HG02798 (cell line): ENCODE measurements at regions not wholly inside any gene's neighbourhood (a gene's known extent, or its start where the extent isn't known, plus 50 kb on each side); places are given as distances from the start of the nearest gene placed in this dataset.
A peak's percentile ranks its signal among the peaks of the same experiment; 100 is the strongest.
"Not testable (repeated sequence)": the region's sequence is repeated elsewhere in the genome, so short reads cannot be mapped to it uniquely, and the experiment has no call there.

Source experiments
- ATAC-seq: cut with Tn5 transposase; IDR thresholded peaks from one replicate; pipeline ENCODE4 v1.9.1; 2021; ENCODE audit warnings: mild to moderate bottlenecking; ENCODE audit not compliant: unreplicated experiment, poor library complexity

DNA sequence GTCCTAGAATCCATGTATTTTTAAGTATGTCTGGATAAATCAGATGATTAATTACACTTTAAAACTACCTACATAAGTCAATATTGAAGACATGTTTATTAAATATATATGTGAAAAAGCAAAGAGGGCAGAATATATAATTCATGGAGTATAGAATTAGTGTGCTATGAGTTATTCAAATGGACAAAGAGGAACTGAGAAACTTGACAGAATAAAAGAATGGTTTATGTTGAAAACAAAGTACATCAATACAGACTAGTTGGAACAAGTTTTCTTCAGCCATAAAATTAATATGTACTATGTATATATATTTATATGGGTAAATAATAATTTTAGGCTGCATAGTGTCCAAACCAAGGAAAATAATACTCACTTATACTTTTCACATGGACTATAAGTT, 173.5 kb downstream of the NPFFR2 start:
- peak; percentile 41 for ATAC-seq

DNA sequence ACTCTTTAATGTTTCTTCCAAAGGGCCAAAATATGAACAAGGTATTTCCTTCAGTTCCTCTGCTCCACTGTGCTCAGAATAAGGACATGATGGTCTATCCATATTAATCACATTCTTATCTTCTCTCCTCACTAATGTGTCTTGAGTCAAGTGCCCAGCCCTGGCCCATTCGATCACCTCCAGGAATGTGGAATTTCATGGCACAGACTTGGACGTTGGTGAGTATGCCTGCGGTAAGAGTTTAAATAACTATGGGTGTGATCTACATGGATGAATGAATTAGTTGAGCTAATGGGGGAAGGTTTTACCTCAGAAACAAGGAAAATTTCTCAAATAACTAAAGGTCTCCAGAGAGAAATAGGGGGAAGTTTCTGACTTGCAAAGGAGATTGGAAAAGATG, 174.0 kb downstream of the NPFFR2 start:
- ATAC-seq, result no peak

DNA sequence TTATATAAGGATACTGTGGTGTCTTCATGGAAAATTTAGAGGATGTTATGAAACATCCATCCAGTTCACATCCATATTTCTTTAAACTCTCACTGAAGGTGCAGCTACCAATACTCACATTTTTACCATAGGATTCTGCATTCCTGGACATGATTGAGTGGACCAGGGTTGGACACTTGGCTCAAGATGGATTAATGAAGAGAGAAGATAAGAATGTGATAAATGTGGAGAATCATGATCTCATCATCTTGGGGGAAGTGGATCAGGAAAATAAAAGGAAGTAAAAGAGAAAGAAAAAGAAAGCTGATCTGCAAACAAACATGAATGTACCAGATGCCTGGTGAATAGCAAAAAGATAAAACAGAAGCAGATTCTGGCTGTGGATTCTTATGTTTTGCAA, 175.4 kb downstream of the NPFFR2 start:
- ATAC-seq, result no peak

DNA sequence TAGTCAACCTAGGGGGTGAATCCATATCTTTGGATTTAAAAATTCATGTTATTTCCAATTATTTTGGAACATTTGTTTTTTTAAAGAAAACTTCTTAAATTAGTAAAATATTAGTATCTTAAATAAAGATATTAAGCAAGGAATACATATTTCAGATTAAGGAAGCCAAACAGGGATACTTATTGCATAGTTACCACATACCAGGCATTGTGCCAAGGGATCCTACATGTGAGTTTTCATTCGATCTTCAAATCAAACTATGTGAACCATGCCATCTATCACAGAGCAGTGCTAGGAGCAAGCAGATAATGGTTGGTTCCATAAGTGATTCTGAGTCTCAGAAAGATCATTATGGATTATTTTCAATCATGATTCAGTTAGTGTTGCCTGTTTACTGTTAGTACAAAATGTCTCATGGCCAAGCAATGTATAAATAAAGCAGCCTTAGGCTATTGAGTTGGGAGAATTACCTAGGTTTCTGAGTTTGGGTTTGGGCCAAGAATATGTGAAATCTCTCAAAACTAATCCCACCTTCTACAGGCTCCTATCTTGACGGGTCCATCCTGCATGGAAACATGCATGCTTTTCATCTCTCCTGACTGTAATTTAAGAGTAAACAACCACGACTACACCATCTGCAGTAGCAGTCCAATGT, 176.7 kb downstream of the NPFFR2 start:
- no peak for ATAC-seq

DNA sequence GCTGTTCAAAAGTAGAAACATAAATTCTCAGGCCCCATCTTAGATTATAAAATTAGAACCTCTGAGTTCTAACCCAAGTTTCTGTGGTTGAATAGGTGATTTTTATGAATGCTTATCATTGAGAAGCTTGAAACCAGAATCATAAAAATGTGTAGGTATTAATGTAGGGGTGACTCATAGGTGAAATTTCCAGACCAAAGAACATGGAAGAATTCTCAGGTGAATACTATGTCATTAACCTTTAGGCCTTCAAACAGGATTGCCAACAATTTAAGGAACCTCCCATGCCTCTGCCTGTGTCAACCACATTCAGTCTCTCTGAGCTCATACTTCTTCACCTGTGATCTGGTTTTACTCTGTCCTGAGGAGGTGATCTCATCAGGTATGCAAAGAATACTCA, 177.8 kb downstream of the NPFFR2 start:
- ATAC-seq, result peak; percentile 59

DNA sequence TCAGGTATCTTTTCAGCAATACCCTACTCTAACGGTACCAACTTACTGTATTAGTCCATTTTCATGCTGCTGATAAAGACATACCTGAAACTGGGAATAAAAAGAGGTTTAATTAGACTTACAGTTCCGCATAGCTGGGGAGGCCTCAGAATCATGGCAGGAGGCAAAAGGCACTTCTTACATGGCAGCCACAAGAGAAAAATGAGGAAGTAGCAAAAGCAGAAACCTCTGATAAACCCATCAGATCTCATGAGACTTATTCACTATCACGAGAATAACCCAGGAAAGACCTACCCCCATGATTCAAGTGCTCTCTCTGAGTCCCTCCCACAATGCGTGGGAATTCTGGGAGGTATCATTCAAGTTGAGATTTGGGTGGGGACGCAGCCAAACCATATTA, 182.0 kb downstream of the NPFFR2 start:
- not testable (repeated sequence) for ATAC-seq

DNA sequence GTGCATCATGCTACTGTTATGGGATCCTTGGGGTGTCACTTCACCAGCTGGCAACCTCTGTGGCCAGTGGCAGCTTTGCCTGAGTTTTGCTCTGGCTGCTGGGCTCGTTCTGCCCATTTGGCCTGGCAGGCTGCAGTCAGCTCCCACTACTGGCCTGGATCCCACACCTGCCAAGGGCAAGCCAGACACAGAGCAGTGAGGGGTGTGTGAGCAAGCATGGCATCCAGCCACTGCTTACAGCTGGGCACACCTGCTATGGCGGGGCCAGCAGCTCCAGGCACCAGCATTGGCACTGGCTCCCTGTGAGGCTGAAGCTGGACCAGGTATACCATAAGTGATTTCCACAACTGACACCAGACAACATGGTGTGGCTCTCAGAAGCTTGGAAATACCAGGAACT, 183.4 kb downstream of the NPFFR2 start:
- ATAC-seq, result no peak

DNA sequence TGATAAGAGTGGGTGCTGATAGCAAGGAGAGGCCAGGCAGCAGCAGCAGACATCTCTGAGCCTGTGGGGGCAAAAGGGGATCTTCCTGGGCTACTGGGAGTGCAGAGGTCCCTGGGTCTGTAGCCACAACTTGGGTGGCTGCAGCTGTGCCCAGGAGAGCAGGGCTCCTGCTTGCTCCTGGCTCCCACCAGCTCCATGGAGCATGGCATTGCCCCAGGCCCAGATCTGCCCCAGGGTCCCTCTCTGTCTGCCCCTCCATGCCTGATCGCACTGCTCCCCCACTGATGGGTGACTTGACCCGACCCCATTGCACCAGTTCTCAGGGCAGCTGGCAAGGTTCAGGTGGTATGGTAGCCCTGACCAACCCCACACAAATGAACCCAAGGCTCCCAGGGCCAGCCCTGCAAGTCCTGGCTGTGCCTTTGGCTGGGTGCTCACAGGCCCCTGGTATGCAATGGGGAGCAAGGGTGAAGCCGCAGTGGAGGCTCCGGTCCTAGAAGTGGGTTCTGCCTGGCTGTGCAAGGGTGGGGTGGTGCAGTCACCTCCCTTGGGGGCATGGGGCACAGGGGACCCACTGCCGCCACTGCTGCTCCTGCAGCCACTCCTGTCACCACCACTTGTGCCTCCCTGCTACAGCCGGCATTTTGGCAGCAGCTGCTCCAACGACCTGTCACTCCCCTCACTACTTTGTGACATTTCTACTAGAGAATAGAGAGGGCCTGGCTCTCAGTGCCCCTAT, 184.9 kb downstream of the NPFFR2 start:
- ATAC-seq, result no peak

DNA sequence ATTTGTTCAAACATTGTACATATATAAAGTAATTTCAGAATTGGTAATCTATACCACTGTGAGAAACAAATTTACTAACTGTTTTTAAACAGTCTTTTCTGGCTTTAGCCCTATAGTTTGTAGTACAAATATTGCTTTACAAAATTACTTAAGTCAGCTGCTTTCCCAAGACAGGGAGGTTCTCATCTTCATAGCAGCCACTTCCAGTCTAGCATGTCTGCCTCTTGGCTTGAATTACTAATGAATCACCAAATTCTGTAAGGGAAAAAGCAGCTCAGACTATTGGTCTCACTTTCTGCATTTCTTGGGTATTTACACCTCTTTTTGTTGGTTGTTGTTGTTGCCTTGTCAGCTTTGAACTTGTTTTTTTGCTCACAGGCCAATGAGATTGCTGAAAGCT, 187.2 kb downstream of the NPFFR2 start:
- ATAC-seq, result no peak
